Ureter (tissue), 1 donor: ENCODE measurements at regions not wholly inside any gene's neighbourhood (a gene's known extent, or its start where the extent isn't known, plus 50 kb on each side); places are given as distances from the start of the nearest gene placed in this dataset.
A peak's percentile ranks its signal among the peaks of the same experiment; 100 is the strongest.
"Not testable (repeated sequence)": the region's sequence is repeated elsewhere in the genome, so short reads cannot be mapped to it uniquely, and the experiment has no call there.

Experiments used
- DNase-seq: peaks from one replicate; pipeline ENCODE4 v3.0.0-alpha.2; 2020; ENCODE audit warnings: low spot score
- donor health status: DM: yes; HTN: yes; CAD: no.

GRCh38 chr6:51321477-51321876, 502.8 kb downstream of the TFAP2B start:
- not testable (repeated sequence) for DNase-seq

GRCh38 chr6:51322505-51322904, 503.8 kb downstream of the TFAP2B start:
- no peak for DNase-seq

- DNase-seq = no peak
Measured at GRCh38 chr6:51323056-51323455, 504.4 kb downstream of the TFAP2B start.

GRCh38 chr6:51330971-51331370, 512.3 kb downstream of the TFAP2B start:
- DNase-seq = no peak

GRCh38 chr6:51335543-51335942, 516.9 kb downstream of the TFAP2B start:
- DNase-seq = no peak

GRCh38 chr6:51336185-51336584, 517.5 kb downstream of the TFAP2B start:
- DNase-seq = no peak

GRCh38 chr6:51337277-51337676, 518.6 kb downstream of the TFAP2B start:
- no peak for DNase-seq

- DNase-seq = no peak
Measured at GRCh38 chr6:51339108-51339507, 520.4 kb downstream of the TFAP2B start.

- DNase-seq = peak; percentile 50
Measured at GRCh38 chr6:51339728-51340127, 521.1 kb downstream of the TFAP2B start.

- DNase-seq = no peak
Measured at GRCh38 chr6:51342393-51342792, 523.7 kb downstream of the TFAP2B start.

GRCh38 chr6:51349857-51350256, 531.2 kb downstream of the TFAP2B start:
- no peak for DNase-seq

GRCh38 chr6:51350308-51350904, 531.7 kb downstream of the TFAP2B start:
- DNase-seq = no peak

- DNase-seq = no peak
Measured at GRCh38 chr6:51352506-51353029, 533.9 kb downstream of the TFAP2B start.

- no peak for DNase-seq
Measured at GRCh38 chr6:51360287-51360686, 541.6 kb downstream of the TFAP2B start.

GRCh38 chr6:51365566-51365965, 546.9 kb downstream of the TFAP2B start:
- DNase-seq = no peak

- DNase-seq = no peak
Measured at GRCh38 chr6:51369485-51369884, 550.8 kb downstream of the TFAP2B start.

GRCh38 chr6:51382847-51383246, 564.2 kb downstream of the TFAP2B start:
- DNase-seq = no peak

- DNase-seq = no peak
Measured at GRCh38 chr6:51384736-51385135, 566.1 kb downstream of the TFAP2B start.

GRCh38 chr6:51386347-51386836, 567.7 kb downstream of the TFAP2B start:
- no peak for DNase-seq

- DNase-seq = no peak
Measured at GRCh38 chr6:51387907-51388306, 569.2 kb downstream of the TFAP2B start.

- no peak for DNase-seq
Measured at GRCh38 chr6:51394061-51394460, 575.4 kb downstream of the TFAP2B start.

GRCh38 chr6:51396583-51396982, 577.9 kb downstream of the TFAP2B start:
- no peak for DNase-seq

- no peak for DNase-seq
Measured at GRCh38 chr6:51398064-51398705, 579.5 kb downstream of the TFAP2B start.
